Natural killer cell (primary cell): ENCODE measurements at regions not wholly inside any gene's neighbourhood (a gene's known extent, or its start where the extent isn't known, plus 50 kb on each side); places are given as distances from the start of the nearest gene placed in this dataset.

Experiments used
- ATAC-seq, 3 donors: fragments of 150-1000 bp in 2 of 3; fragments of 200-7000 bp in 1 of 3; cut with Tn5 transposase; 1 replicate in 1 of 3; 2 replicates in 2 of 3; pipeline ENCODE4 v1.10.0; 2021; ENCODE audit warnings: mild to moderate bottlenecking in 2 of 3, moderate library complexity in 2 of 3
- DNase-seq, 2 donors: peaks; one replicate each; pipeline versions ENCODE4 v3.0.0 to v3.0.0-alpha.2; 2013 to 2021; ENCODE audit warnings: mixed read lengths in 1 of 2
- H3K27ac ChIP-seq: one replicate; pipeline ENCODE4 v1.5.1; 2013; ENCODE audit warnings: mild to moderate bottlenecking, low read length
- H3K27me3 ChIP-seq: one replicate; pipeline ENCODE4 v1.6.1; 2013; ENCODE audit warnings: low read length; ENCODE audit not compliant: control insufficient read depth, insufficient read depth
- H3K36me3 ChIP-seq: one replicate; pipeline ENCODE4 v1.6.1; 2013; ENCODE audit warnings: low read length; ENCODE audit not compliant: control insufficient read depth, insufficient read depth
- H3K4me1 ChIP-seq: one replicate; pipeline ENCODE4 v1.6.1; 2013; ENCODE audit warnings: low read length; ENCODE audit not compliant: control insufficient read depth, insufficient read depth
- H3K4me3 ChIP-seq: one replicate; pipeline ENCODE4 v1.5.1; 2013; ENCODE audit warnings: low read length
- H3K9me3 ChIP-seq: one replicate; pipeline ENCODE4 v1.6.1; 2013; ENCODE audit warnings: low read length; ENCODE audit not compliant: control insufficient read depth, insufficient read depth
- H3K27ac Mint-ChIP-seq, 2 donors: one replicate each; pipeline ENCODE4 v1.8.0; 2022; ENCODE audit warnings: mild to moderate bottlenecking in 2 of 2, mixed read lengths in 2 of 2, moderate library complexity in 1 of 2
- H3K27me3 Mint-ChIP-seq, 2 donors: one replicate each; pipeline ENCODE4 v1.8.0; 2022; ENCODE audit warnings: low read depth in 2 of 2, mixed read lengths in 2 of 2
- H3K36me3 Mint-ChIP-seq: one replicate; pipeline ENCODE4 v1.8.0; 2022; ENCODE audit warnings: mixed read lengths
- H3K4me1 Mint-ChIP-seq, 2 donors: one replicate each; pipeline ENCODE4 v1.8.0; 2022; ENCODE audit warnings: mixed read lengths in 2 of 2
- H3K4me3 Mint-ChIP-seq: one replicate; pipeline ENCODE4 v1.8.0; 2022; ENCODE audit warnings: mild to moderate bottlenecking, moderate library complexity, mixed read lengths
- H3K9me3 Mint-ChIP-seq, 2 donors: one replicate each; pipeline ENCODE4 v1.8.0; 2022; ENCODE audit warnings: mixed read lengths in 2 of 2
- CTCF ChIP-seq: fragments of 200-600 bp; IDR thresholded peaks from one replicate; pipeline ENCODE4 v1.8.0; 2022; ENCODE audit warnings: antibody characterized with exemption
- WGBS: methylation state at CpG from one replicate; pipeline ENCODE4 v1.1.7; 2013; ENCODE audit warnings: missing lambda C conversion rate; ENCODE audit not compliant: insufficient coverage; 5-methylcytosine and 5-hydroxymethylcytosine counted together
- intact Hi-C: fragments of 100-400 bp; cut with micrococcal nuclease; formaldehyde crosslinking; loops from one replicate; pipeline ENCODE4 v1.14.2; 2022

GRCh38 chr4:181661923-181662322 is 581.3 kb upstream of the TENM3 start:
- Histone ChIP-seq H3K4me1 (no peaks in the 10 kb centered on the region), H3K36me3 (no peaks in the 10 kb centered on the region), H3K27ac (no peak overlapping the region), H3K4me3 (no peak overlapping the region), H3K9me3 (peaks cover 4% of the 10 kb centered on the region), H3K27me3 (no peaks in the 10 kb centered on the region)
- DNase-seq (no peak), ATAC-seq (no peak)
- WGBS, result 62% methylated on average over 2 of the region's 2 CpGs
- intact Hi-C loops, result no loop called here
- Mint-ChIP-seq H3K27ac (no peak overlapping the region), H3K4me1 (no peaks in the 10 kb centered on the region), H3K9me3 (peaks cover 4 to 7% of the 10 kb centered on the region in 2 donors), H3K27me3 (no peaks in the 10 kb centered on the region), H3K4me3 (no peak overlapping the region), H3K36me3 (no peaks in the 10 kb centered on the region)
- TF ChIP-seq CTCF, result no peak

- H3K4me1 ChIP-seq, result no peaks in the 10 kb centered on the region
- H3K4me1 Mint-ChIP-seq, result no peaks in the 10 kb centered on the region
- H3K27me3 ChIP-seq, result no peaks in the 10 kb centered on the region
- H3K9me3 ChIP-seq, result peaks cover 4% of the 10 kb centered on the region
- no peaks in the 10 kb centered on the region for H3K36me3 ChIP-seq
- H3K27me3 Mint-ChIP-seq, result no peaks in the 10 kb centered on the region
- no peaks in the 10 kb centered on the region for H3K36me3 Mint-ChIP-seq
- intact Hi-C loops, result no loop called here
- peaks cover 6 to 10% of the 10 kb centered on the region in 2 donors for H3K9me3 Mint-ChIP-seq
- no peak overlapping the region for H3K27ac ChIP-seq
- 76% methylated on average over 3 of the region's 3 CpGs for WGBS
- no peak overlapping the region for H3K4me3 ChIP-seq
- H3K4me3 Mint-ChIP-seq, result no peak overlapping the region
- no peak for ATAC-seq
- H3K27ac Mint-ChIP-seq, result no peak overlapping the region
- no peak for DNase-seq
- TF ChIP-seq CTCF, result no peak
Observed at GRCh38 chr4:181662383-181662782, 580.8 kb upstream of the TENM3 start.

- Mint-ChIP-seq H3K27ac (no peak overlapping the region), H3K4me1 (no peaks in the 10 kb centered on the region), H3K4me3 (no peak overlapping the region), H3K9me3 (peaks cover 6 to 8% of the 10 kb centered on the region in 2 donors), H3K27me3 (no peaks in the 10 kb centered on the region), H3K36me3 (no peaks in the 10 kb centered on the region)
- no peak overlapping the region for H3K27ac ChIP-seq
- H3K9me3 ChIP-seq, result peaks cover 3% of the 10 kb centered on the region
- no peak for TF ChIP-seq CTCF
- H3K4me3 ChIP-seq, result no peak overlapping the region
- H3K4me1 ChIP-seq, result no peaks in the 10 kb centered on the region
- H3K36me3 ChIP-seq, result no peaks in the 10 kb centered on the region
- no peaks in the 10 kb centered on the region for H3K27me3 ChIP-seq
- no peak for ATAC-seq
- DNase-seq, result no peak
- intact Hi-C loops, result no loop called here
- WGBS, result 92% methylated on average over 2 of the region's 2 CpGs
Observed at GRCh38 chr4:181670506-181670905, 572.7 kb upstream of the TENM3 start.

GRCh38 chr4:181671672-181672071 is 571.5 kb upstream of the TENM3 start:
- TF ChIP-seq CTCF, result no peak
- Histone ChIP-seq H3K4me3 (no peak overlapping the region), H3K36me3 (no peaks in the 10 kb centered on the region), H3K27me3 (no peaks in the 10 kb centered on the region), H3K4me1 (no peaks in the 10 kb centered on the region), H3K27ac (no peak overlapping the region), H3K9me3 (peaks cover 3% of the 10 kb centered on the region)
- H3K4me3 Mint-ChIP-seq, result no peak overlapping the region
- no peak for ATAC-seq
- no peaks in the 10 kb centered on the region for H3K36me3 Mint-ChIP-seq
- H3K4me1 Mint-ChIP-seq, result no peaks in the 10 kb centered on the region
- H3K27ac Mint-ChIP-seq, result no peak overlapping the region
- intact Hi-C loops, result no loop called here
- peaks cover 6 to 7% of the 10 kb centered on the region in 2 donors for H3K9me3 Mint-ChIP-seq
- WGBS, result 92% methylated on average over 2 of the region's 2 CpGs
- DNase-seq, result no peak
- no peaks in the 10 kb centered on the region for H3K27me3 Mint-ChIP-seq
